ENCODE measurements at regions not wholly inside any gene's neighbourhood (a gene's known extent, or its start where the extent isn't known, plus 50 kb on each side); places are given as distances from the start of the nearest gene placed in this dataset.

- Histone ChIP-seq H3K36me3 (ENCODE audit: control insufficient read depth in 1 of 2, insufficient read depth in 2 of 2, low read length in 1 of 2) (no peaks in the 10 kb centered on the region), H3K27ac (ENCODE audit: low read depth in 1 of 2, low read length in 2 of 2) (no peak overlapping the region), H3K4me1 (ENCODE audit: control insufficient read depth in 1 of 2, insufficient read depth in 2 of 2, low read length in 2 of 2) (no peaks in the 10 kb centered on the region), H3K27me3 (ENCODE audit: control insufficient read depth in 1 of 2, insufficient read depth in 2 of 2, low read length in 1 of 2) (peaks cover 1 to 2% of the 10 kb centered on the region in 2 donors), H3K9me3 (ENCODE audit: control insufficient read depth, low read length) (peaks cover 12% of the 10 kb centered on the region), H3K4me3 (ENCODE audit: low read length in 2 of 2) (no peak overlapping the region)
- no peak for ATAC-seq (ENCODE audit: low FRiP score)
- WGBS, 2 donors, result 85 to 91% methylated on average over 2 of the region's 2 CpGs
- intact Hi-C loops (cut with DNase I), result no loop called here
- no peak for DNase-seq
Observed at GRCh38 chr10:120972259-120972658, 121.1 kb downstream of the WDR11 start.

- 91 to 92% methylated on average over 4 of the region's 4 CpGs for WGBS, 2 donors
- H3K4me1 ChIP-seq (ENCODE audit: control insufficient read depth in 1 of 2, insufficient read depth in 2 of 2, low read length in 2 of 2), result no peaks in the 10 kb centered on the region
- no peak overlapping the region for H3K27ac ChIP-seq (ENCODE audit: low read depth in 1 of 2, low read length in 2 of 2)
- ATAC-seq (ENCODE audit: low FRiP score), result no peak
- intact Hi-C loops (cut with DNase I), result no loop called here
- H3K36me3 ChIP-seq (ENCODE audit: control insufficient read depth in 1 of 2, insufficient read depth in 2 of 2, low read length in 1 of 2), result no peaks in the 10 kb centered on the region
- no peak for DNase-seq
- H3K4me3 ChIP-seq (ENCODE audit: low read length in 2 of 2), result no peak overlapping the region
- H3K27me3 ChIP-seq (ENCODE audit: control insufficient read depth in 1 of 2, insufficient read depth in 2 of 2, low read length in 1 of 2), result peaks cover 1 to 2% of the 10 kb centered on the region in 2 donors
- H3K9me3 ChIP-seq (ENCODE audit: control insufficient read depth, low read length), result peaks cover 10% of the 10 kb centered on the region
Observed at GRCh38 chr10:120975072-120975867, 124.1 kb downstream of the WDR11 start.

- peaks cover 1 to 2% of the 10 kb centered on the region in 2 donors for H3K27me3 ChIP-seq (ENCODE audit: control insufficient read depth in 1 of 2, insufficient read depth in 2 of 2, low read length in 1 of 2)
- ATAC-seq (ENCODE audit: low FRiP score) (no peak), DNase-seq (no peak)
- no peaks in the 10 kb centered on the region for H3K4me1 ChIP-seq (ENCODE audit: control insufficient read depth in 1 of 2, insufficient read depth in 2 of 2, low read length in 2 of 2)
- H3K36me3 ChIP-seq (ENCODE audit: control insufficient read depth in 1 of 2, insufficient read depth in 2 of 2, low read length in 1 of 2), result no peaks in the 10 kb centered on the region
- H3K4me3 ChIP-seq (ENCODE audit: low read length in 2 of 2), result no peak overlapping the region
- intact Hi-C loops (cut with DNase I), result no loop called here
- H3K9me3 ChIP-seq (ENCODE audit: control insufficient read depth, low read length), result peaks cover 10% of the 10 kb centered on the region
- 64 to 79% methylated on average over 2 of the region's 2 CpGs for WGBS, 2 donors
- H3K27ac ChIP-seq (ENCODE audit: low read depth in 1 of 2, low read length in 2 of 2), result no peak overlapping the region
Observed at GRCh38 chr10:120975868-120976225, 124.7 kb downstream of the WDR11 start.

GRCh38 chr10:120977897-120978296, 126.7 kb downstream of the WDR11 start:
- intact Hi-C loops (cut with DNase I), result no loop called here
- peaks cover under 1 to 2% of the 10 kb centered on the region in 2 donors for H3K27me3 ChIP-seq (ENCODE audit: control insufficient read depth in 1 of 2, insufficient read depth in 2 of 2, low read length in 1 of 2)
- no peak for DNase-seq
- 82 to 86% methylated on average over 6 of the region's 6 CpGs for WGBS, 2 donors
- no peak for ATAC-seq (ENCODE audit: low FRiP score)
- no peak overlapping the region for H3K27ac ChIP-seq (ENCODE audit: low read depth in 1 of 2, low read length in 2 of 2)
- no peak overlapping the region for H3K4me3 ChIP-seq (ENCODE audit: low read length in 2 of 2)
- peaks cover 10% of the 10 kb centered on the region for H3K9me3 ChIP-seq (ENCODE audit: control insufficient read depth, low read length)
- no peaks in the 10 kb centered on the region for H3K4me1 ChIP-seq (ENCODE audit: control insufficient read depth in 1 of 2, insufficient read depth in 2 of 2, low read length in 2 of 2)
- no peaks in the 10 kb centered on the region for H3K36me3 ChIP-seq (ENCODE audit: control insufficient read depth in 1 of 2, insufficient read depth in 2 of 2, low read length in 1 of 2)

GRCh38 chr10:120978589-120979252, 127.6 kb downstream of the WDR11 start:
- Histone ChIP-seq H3K27me3 (ENCODE audit: control insufficient read depth in 1 of 2, insufficient read depth in 2 of 2, low read length in 1 of 2) (peaks cover 0 to 2% of the 10 kb centered on the region in 2 donors), H3K36me3 (ENCODE audit: control insufficient read depth in 1 of 2, insufficient read depth in 2 of 2, low read length in 1 of 2) (no peaks in the 10 kb centered on the region), H3K27ac (ENCODE audit: low read depth in 1 of 2, low read length in 2 of 2) (no peak overlapping the region), H3K4me3 (ENCODE audit: low read length in 2 of 2) (no peak overlapping the region), H3K9me3 (ENCODE audit: control insufficient read depth, low read length) (peaks cover 8% of the 10 kb centered on the region), H3K4me1 (ENCODE audit: control insufficient read depth in 1 of 2, insufficient read depth in 2 of 2, low read length in 2 of 2) (no peaks in the 10 kb centered on the region)
- intact Hi-C loops (cut with DNase I), result no loop called here
- DNase-seq (no peak), ATAC-seq (ENCODE audit: low FRiP score) (no peak)
- WGBS, 2 donors, result 6 to 9% methylated on average over 15 of the region's 15 CpGs

GRCh38 chr10:120979435-120980278, 128.5 kb downstream of the WDR11 start:
- H3K27ac ChIP-seq (ENCODE audit: low read depth in 1 of 2, low read length in 2 of 2), result no peak overlapping the region
- intact Hi-C loops (cut with DNase I), result no loop called here
- H3K9me3 ChIP-seq (ENCODE audit: control insufficient read depth, low read length), result peaks cover 2% of the 10 kb centered on the region
- peak overlapping the region in 1 of 2 donors; percentile 16 for H3K4me3 ChIP-seq (ENCODE audit: low read length in 2 of 2)
- H3K4me1 ChIP-seq (ENCODE audit: control insufficient read depth in 1 of 2, insufficient read depth in 2 of 2, low read length in 2 of 2), result no peaks in the 10 kb centered on the region
- ATAC-seq (ENCODE audit: low FRiP score) (no peak), DNase-seq (no peak)
- WGBS, 2 donors, result 6 to 8% methylated on average over 66 to 68 of the region's 68 CpGs
- H3K36me3 ChIP-seq (ENCODE audit: control insufficient read depth in 1 of 2, insufficient read depth in 2 of 2, low read length in 1 of 2), result no peaks in the 10 kb centered on the region
- no peaks in the 10 kb centered on the region for H3K27me3 ChIP-seq (ENCODE audit: control insufficient read depth in 1 of 2, insufficient read depth in 2 of 2, low read length in 1 of 2)

GRCh38 chr10:120980279-120981255, 129.4 kb downstream of the WDR11 start:
- no peaks in the 10 kb centered on the region for H3K9me3 ChIP-seq (ENCODE audit: control insufficient read depth, low read length)
- no peaks in the 10 kb centered on the region for H3K27me3 ChIP-seq (ENCODE audit: control insufficient read depth in 1 of 2, insufficient read depth in 2 of 2, low read length in 1 of 2)
- H3K36me3 ChIP-seq (ENCODE audit: control insufficient read depth in 1 of 2, insufficient read depth in 2 of 2, low read length in 1 of 2), result no peaks in the 10 kb centered on the region
- DNase-seq (no peak), ATAC-seq (ENCODE audit: low FRiP score) (no peak)
- no peaks in the 10 kb centered on the region for H3K4me1 ChIP-seq (ENCODE audit: control insufficient read depth in 1 of 2, insufficient read depth in 2 of 2, low read length in 2 of 2)
- H3K27ac ChIP-seq (ENCODE audit: low read depth in 1 of 2, low read length in 2 of 2), result no peak overlapping the region
- intact Hi-C loops (cut with DNase I), result no loop called here
- no peak overlapping the region for H3K4me3 ChIP-seq (ENCODE audit: low read length in 2 of 2)
- 78 to 82% methylated on average over 18 of the region's 18 CpGs for WGBS, 2 donors

All from aorta (tissue), 5 donors.